ENCODE measurements at regions not wholly inside any gene's neighbourhood (a gene's known extent, or its start where the extent isn't known, plus 50 kb on each side); places are given as distances from the start of the nearest gene placed in this dataset.

DNA sequence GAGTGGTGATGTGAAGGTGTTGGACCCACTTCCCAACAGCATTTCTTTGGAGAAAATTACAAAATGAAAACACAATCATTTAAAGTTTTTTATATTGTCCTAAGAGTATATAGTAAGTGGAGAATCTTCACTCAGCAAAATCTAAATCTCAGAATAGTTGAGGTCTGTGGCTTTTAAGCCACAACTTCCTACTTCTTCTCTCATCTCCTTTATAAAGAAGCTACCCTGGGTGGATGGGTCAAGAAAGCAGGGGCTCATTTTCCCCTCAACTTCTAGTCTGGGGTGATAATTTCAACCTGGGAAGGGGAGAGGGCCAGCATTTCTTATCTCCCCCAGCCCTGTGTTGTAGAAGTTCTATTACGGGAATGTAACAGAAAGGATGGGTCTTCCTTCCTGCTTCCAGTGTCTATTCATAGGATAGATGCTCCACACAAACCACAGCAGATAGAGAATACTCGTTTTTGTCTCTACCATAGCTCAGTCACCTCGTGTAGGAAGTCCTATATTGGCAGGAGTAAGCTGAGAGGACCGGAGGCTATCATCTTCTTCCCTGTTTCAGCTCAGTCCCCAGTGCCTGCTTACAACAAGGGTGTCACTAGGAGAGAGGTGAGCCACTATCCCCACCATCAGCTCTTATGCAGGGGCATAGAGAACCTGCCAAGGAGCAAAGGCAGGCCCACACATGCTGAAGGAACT lies 341.5 kb downstream of the CASP12 start:
- TF ChIP-seq GATA3 (IDR thresholded peaks at IDR 0.05; ENCODE audit: low read depth, low read length) (no peak), GATA2 (IDR thresholded peaks at IDR 0.05; ENCODE audit: low read depth, low read length) (no peak)
